GM23338 (cell line): ENCODE measurements at regions not wholly inside any gene's neighbourhood (a gene's known extent, or its start where the extent isn't known, plus 50 kb on each side); places are given as distances from the start of the nearest gene placed in this dataset.

Experiments
- CREB1 ChIP-seq: fragments of 250-450 bp; sonication (Bioruptor Pico); IDR thresholded peaks from 2 replicates; pipeline ENCODE4 v1.5.0; 2020; ENCODE audit warnings: low read depth, mild to moderate bottlenecking, moderate library complexity
- EZH2 ChIP-seq: fragments of 200-600 bp; sonication (generic); IDR thresholded peaks from one replicate; pipeline ENCODE4 v1.8.0; 2017; ENCODE audit warnings: antibody characterized with exemption, mild to moderate bottlenecking, low read depth; ENCODE audit not compliant: unreplicated experiment
- JUNB ChIP-seq: IDR thresholded peaks from one replicate; pipeline ENCODE4 v1.6.1; 2016; ENCODE audit warnings: antibody characterized with exemption; ENCODE audit not compliant: unreplicated experiment
- POLR2AphosphoS5 ChIP-seq: IDR thresholded peaks from 2 replicates; pipeline ENCODE4 v1.6.1; 2016; ENCODE audit warnings: antibody characterized with exemption, low read depth
- ZNF114 ChIP-seq: fragments of 250-450 bp; sonication (Bioruptor Pico); IDR thresholded peaks from 2 replicates; pipeline ENCODE4 v1.5.0; 2020; ENCODE audit warnings: mild to moderate bottlenecking, moderate library complexity
- ZNF331 ChIP-seq: fragments of 250-450 bp; sonication (Bioruptor Pico); IDR thresholded peaks from 2 replicates; pipeline ENCODE4 v1.5.0; 2020; ENCODE audit warnings: low read depth, mild to moderate bottlenecking, moderate library complexity
- ZNF462 ChIP-seq: fragments of 250-450 bp; sonication (Bioruptor Pico); IDR thresholded peaks from 2 replicates; pipeline ENCODE4 v1.5.0; 2020; ENCODE audit warnings: mild to moderate bottlenecking, moderate library complexity
- TF ChIP-seq, protein P1 (sequence below): IDR thresholded peaks from 2 replicates; pipeline ENCODE4 v1.6.1; 2016; ENCODE audit warnings: antibody characterized with exemption
- TF ChIP-seq, protein P2 (sequence below): IDR thresholded peaks from one replicate; pipeline ENCODE4 v1.6.1; 2018; ENCODE audit warnings: antibody characterized with exemption; ENCODE audit not compliant: unreplicated experiment

DNA sequence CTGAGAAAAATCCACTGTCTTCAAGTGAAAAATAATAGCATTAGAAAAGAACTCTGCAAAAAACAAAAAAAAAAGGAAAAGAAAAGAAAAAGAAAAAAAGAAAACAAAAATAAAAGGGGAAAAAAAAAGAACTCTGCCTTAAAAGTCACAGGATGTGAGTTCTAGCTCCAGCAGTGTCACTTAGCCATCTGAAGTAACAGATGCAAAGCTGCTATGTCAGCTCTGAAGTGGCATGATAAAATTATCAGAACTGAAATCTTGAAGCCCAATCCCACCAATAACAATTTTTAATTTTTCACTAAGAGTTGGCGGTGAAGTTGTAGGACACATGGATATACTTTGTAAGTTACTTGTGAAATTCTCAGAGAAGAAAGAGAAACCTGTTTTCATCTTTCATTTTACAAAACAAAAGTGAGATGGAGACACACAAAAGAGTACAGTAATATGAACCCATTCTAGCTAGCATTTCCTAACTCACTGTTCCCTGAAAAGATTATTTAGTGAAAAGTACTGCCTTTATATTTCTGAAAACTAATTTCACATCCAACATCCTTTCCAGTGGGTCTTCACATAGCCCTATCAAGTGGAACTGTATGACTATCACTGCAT lies 103.5 kb downstream of the ELAPOR2 start (continued):
- no peak for TF ChIP-seq ZNF462 (CRISPR knock-in tag)
- TF ChIP-seq, protein P1, sequence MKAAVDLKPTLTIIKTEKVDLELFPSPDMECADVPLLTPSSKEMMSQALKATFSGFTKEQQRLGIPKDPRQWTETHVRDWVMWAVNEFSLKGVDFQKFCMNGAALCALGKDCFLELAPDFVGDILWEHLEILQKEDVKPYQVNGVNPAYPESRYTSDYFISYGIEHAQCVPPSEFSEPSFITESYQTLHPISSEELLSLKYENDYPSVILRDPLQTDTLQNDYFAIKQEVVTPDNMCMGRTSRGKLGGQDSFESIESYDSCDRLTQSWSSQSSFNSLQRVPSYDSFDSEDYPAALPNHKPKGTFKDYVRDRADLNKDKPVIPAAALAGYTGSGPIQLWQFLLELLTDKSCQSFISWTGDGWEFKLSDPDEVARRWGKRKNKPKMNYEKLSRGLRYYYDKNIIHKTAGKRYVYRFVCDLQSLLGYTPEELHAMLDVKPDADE: no peak
- no peak for TF ChIP-seq CREB1 (CRISPR knock-in tag)
- TF ChIP-seq ZNF114 (CRISPR knock-in tag): no peak
- no peak for TF ChIP-seq POLR2AphosphoS5
- TF ChIP-seq, protein P2, sequence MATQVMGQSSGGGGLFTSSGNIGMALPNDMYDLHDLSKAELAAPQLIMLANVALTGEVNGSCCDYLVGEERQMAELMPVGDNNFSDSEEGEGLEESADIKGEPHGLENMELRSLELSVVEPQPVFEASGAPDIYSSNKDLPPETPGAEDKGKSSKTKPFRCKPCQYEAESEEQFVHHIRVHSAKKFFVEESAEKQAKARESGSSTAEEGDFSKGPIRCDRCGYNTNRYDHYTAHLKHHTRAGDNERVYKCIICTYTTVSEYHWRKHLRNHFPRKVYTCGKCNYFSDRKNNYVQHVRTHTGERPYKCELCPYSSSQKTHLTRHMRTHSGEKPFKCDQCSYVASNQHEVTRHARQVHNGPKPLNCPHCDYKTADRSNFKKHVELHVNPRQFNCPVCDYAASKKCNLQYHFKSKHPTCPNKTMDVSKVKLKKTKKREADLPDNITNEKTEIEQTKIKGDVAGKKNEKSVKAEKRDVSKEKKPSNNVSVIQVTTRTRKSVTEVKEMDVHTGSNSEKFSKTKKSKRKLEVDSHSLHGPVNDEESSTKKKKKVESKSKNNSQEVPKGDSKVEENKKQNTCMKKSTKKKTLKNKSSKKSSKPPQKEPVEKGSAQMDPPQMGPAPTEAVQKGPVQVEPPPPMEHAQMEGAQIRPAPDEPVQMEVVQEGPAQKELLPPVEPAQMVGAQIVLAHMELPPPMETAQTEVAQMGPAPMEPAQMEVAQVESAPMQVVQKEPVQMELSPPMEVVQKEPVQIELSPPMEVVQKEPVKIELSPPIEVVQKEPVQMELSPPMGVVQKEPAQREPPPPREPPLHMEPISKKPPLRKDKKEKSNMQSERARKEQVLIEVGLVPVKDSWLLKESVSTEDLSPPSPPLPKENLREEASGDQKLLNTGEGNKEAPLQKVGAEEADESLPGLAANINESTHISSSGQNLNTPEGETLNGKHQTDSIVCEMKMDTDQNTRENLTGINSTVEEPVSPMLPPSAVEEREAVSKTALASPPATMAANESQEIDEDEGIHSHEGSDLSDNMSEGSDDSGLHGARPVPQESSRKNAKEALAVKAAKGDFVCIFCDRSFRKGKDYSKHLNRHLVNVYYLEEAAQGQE: no peak
- no peak for TF ChIP-seq JUNB
- no peak for TF ChIP-seq EZH2
- no peak for TF ChIP-seq ZNF331 (CRISPR knock-in tag)
